ENCODE measurements at regions not wholly inside any gene's neighbourhood (a gene's known extent, or its start where the extent isn't known, plus 50 kb on each side); places are given as distances from the start of the nearest gene placed in this dataset.

DNA sequence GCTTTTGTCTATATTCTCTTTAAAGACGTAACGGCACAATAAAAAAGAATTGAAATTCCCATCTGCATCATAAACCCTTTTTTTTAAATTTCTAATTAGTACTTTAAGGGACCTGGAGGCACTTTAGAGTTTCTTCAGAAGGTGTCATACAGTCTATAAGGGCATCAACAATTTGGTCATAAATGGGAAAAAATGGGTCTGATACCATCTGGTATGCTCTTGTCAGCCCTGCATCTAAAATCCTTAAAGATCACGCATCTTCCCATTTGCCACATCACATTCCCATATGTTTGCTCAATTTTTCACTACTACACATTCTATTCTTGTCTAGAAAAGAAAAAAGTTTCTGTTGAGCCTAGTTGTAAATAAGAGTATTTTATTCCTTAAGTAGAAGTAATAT is 53.8 kb downstream of the COX7C start:
- Histone ChIP-seq H3K9me3 (no peaks in the 10 kb centered on the region), H3K36me3 (no peaks in the 10 kb centered on the region), H3K27ac (no peak overlapping the region), H3K4me3 (no peak overlapping the region), H3K4me1 (no peaks in the 10 kb centered on the region), H3K27me3 (no peaks in the 10 kb centered on the region)
- no peak for TF ChIP-seq CTCF (IDR thresholded peaks at IDR 0.05)
- TF ChIP-seq POLR2A (IDR thresholded peaks at IDR 0.05), result no peak
- no peak for TF ChIP-seq POLR2AphosphoS5 (IDR thresholded peaks at IDR 0.05)
- no peak for DNase-seq (ENCODE audit: low spot score in 2 of 2)
- intact Hi-C loops (cut with DNase I; ENCODE audit: low total_unique reads), result no loop called here

DNA sequence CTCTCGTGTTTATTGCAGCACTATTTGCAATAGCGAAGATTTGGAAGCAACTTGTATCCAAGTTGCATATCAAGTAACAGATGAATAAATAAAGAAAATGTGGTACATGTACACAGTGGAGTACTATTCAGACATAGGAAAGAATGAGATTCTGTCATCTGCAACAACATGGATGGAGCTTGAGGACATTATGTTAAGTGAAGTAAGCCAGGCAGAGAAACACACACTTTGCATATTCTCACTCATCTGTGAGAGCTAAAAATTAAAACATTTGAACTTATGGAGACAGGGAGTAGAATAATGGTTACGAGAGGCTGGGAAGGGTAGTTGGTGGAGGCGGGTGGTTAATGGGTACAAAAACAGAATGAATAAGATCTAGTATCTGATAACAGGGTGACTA is 56.3 kb downstream of the COX7C start:
- no peak for DNase-seq (ENCODE audit: low spot score in 2 of 2)
- intact Hi-C loops (cut with DNase I; ENCODE audit: low total_unique reads), result no loop called here
- Histone ChIP-seq H3K9me3 (no peaks in the 10 kb centered on the region), H3K4me3 (no peak overlapping the region), H3K4me1 (no peaks in the 10 kb centered on the region), H3K27ac (no peak overlapping the region), H3K36me3 (no peaks in the 10 kb centered on the region), H3K27me3 (no peaks in the 10 kb centered on the region)
- no peak for TF ChIP-seq POLR2AphosphoS5 (IDR thresholded peaks at IDR 0.05)
- TF ChIP-seq POLR2A (IDR thresholded peaks at IDR 0.05), result no peak
- no peak for TF ChIP-seq CTCF (IDR thresholded peaks at IDR 0.05)

- H3K27ac ChIP-seq, result no peak overlapping the region
- intact Hi-C loops (cut with DNase I; ENCODE audit: low total_unique reads), result no loop called here
- no peaks in the 10 kb centered on the region for H3K4me1 ChIP-seq
- no peak for DNase-seq (ENCODE audit: low spot score in 2 of 2)
- H3K4me3 ChIP-seq, result no peak overlapping the region
- H3K36me3 ChIP-seq, result no peaks in the 10 kb centered on the region
- TF ChIP-seq CTCF (IDR thresholded peaks at IDR 0.05), result no peak
- TF ChIP-seq POLR2A (IDR thresholded peaks at IDR 0.05), result no peak
- no peak for TF ChIP-seq POLR2AphosphoS5 (IDR thresholded peaks at IDR 0.05)
- no peaks in the 10 kb centered on the region for H3K27me3 ChIP-seq
- no peaks in the 10 kb centered on the region for H3K9me3 ChIP-seq
Measured at GRCh38 chr5:86675311-86675710, 57.6 kb downstream of the COX7C start.

GRCh38 chr5:86679529-86679928 is 61.8 kb downstream of the COX7C start:
- H3K36me3 ChIP-seq, result no peaks in the 10 kb centered on the region
- H3K4me3 ChIP-seq, result no peak overlapping the region
- H3K4me1 ChIP-seq, result no peaks in the 10 kb centered on the region
- TF ChIP-seq POLR2AphosphoS5 (IDR thresholded peaks at IDR 0.05), result no peak
- peak in 2 of 3 donors; percentile 41 to 53 for TF ChIP-seq CTCF (IDR thresholded peaks at IDR 0.05)
- TF ChIP-seq POLR2A (IDR thresholded peaks at IDR 0.05), result no peak
- intact Hi-C loops (cut with DNase I; ENCODE audit: low total_unique reads), result no loop called here
- no peaks in the 10 kb centered on the region for H3K9me3 ChIP-seq
- no peaks in the 10 kb centered on the region for H3K27me3 ChIP-seq
- H3K27ac ChIP-seq, result no peak overlapping the region
- DNase-seq (ENCODE audit: low spot score in 2 of 2), result peak in 1 of 2 donors; percentile 16

DNA sequence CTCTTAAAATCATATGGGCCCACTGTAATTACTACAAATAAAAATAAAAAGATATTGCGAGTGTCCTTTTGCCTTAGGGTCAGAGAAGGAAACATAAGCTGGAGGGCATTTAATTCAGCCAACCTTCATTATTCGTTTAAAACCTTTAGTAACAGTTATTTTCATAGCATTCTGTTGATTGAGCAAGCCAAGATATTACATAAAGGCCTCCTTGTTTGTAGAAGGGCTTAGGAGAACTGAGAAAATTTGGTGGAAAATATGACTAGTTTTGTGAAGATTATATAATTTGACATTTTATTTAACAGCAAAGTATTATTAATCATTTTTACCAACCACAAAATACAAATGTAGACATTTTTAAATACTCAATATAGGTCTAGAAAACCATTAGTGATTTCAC is 62.2 kb downstream of the COX7C start:
- Histone ChIP-seq H3K9me3 (no peaks in the 10 kb centered on the region), H3K27ac (no peak overlapping the region), H3K36me3 (no peaks in the 10 kb centered on the region), H3K4me1 (no peaks in the 10 kb centered on the region), H3K27me3 (no peaks in the 10 kb centered on the region), H3K4me3 (no peak overlapping the region)
- TF ChIP-seq POLR2AphosphoS5 (IDR thresholded peaks at IDR 0.05) (no peak), POLR2A (IDR thresholded peaks at IDR 0.05) (no peak), CTCF (IDR thresholded peaks at IDR 0.05) (no peak)
- intact Hi-C loops (cut with DNase I; ENCODE audit: low total_unique reads), result no loop called here
- no peak for DNase-seq (ENCODE audit: low spot score in 2 of 2)

Data from breast epithelium (tissue), 4 donors.